ENCODE measurements at regions not wholly inside any gene's neighbourhood (a gene's known extent, or its start where the extent isn't known, plus 50 kb on each side); places are given as distances from the start of the nearest gene placed in this dataset.

GRCh38 chr21:28877318-28877884 is 115.3 kb downstream of the LTN1 start:
- no peaks in the 10 kb centered on the region for H3K27me3 ChIP-seq
- no peaks in the 10 kb centered on the region for H3K9me3 ChIP-seq
- intact Hi-C loops (cut with DNase I) = no loop called here
- H3K27ac ChIP-seq = no peak overlapping the region
- H3K36me3 ChIP-seq = peaks cover 0 to 23% of the 10 kb centered on the region in 2 donors
- no peak for TF ChIP-seq POLR2AphosphoS5 (IDR thresholded peaks at IDR 0.05; ENCODE audit: insufficient read depth in 1 of 2, low read depth in 1 of 2)
- no peak for TF ChIP-seq POLR2A (IDR thresholded peaks at IDR 0.05)
- no peak for TF ChIP-seq CTCF (IDR thresholded peaks at IDR 0.05)
- H3K4me1 ChIP-seq = no peaks in the 10 kb centered on the region
- DNase-seq (ENCODE audit: extremely low spot score in 2 of 2) = no peak
- H3K4me3 ChIP-seq = no peak overlapping the region

GRCh38 chr21:28875078-28875477 is 117.6 kb downstream of the LTN1 start:
- Histone ChIP-seq H3K4me1 (no peaks in the 10 kb centered on the region), H3K9me3 (no peaks in the 10 kb centered on the region), H3K27ac (no peak overlapping the region), H3K4me3 (no peak overlapping the region), H3K27me3 (no peaks in the 10 kb centered on the region), H3K36me3 (peaks cover 0 to 14% of the 10 kb centered on the region in 2 donors)
- TF ChIP-seq CTCF (IDR thresholded peaks at IDR 0.05) = no peak
- DNase-seq (ENCODE audit: extremely low spot score in 2 of 2) = no peak
- intact Hi-C loops (cut with DNase I) = no loop called here

DNA sequence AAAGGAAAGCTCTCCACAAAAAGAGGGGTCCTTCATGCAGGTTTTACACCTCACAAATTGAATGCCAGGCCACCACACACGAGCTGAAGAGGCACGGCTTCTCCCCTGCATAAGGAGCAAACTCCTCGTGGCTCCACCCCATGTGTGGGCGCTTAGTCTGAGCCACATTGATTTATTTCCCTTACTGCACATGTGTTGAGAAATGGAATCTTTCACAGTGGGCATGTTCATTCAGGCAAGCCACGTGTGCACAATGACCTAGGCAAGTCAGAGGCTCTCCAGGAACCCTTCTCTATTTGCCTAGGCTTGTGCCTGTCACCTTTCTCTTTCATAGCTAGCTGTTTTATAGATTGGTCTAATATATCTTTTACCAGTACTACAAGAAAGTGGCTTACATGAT is 120.5 kb downstream of the LTN1 start:
- intact Hi-C loops (cut with DNase I) = no loop called here
- no peaks in the 10 kb centered on the region for H3K4me1 ChIP-seq
- H3K27me3 ChIP-seq = no peaks in the 10 kb centered on the region
- no peak overlapping the region for H3K4me3 ChIP-seq
- no peak overlapping the region for H3K27ac ChIP-seq
- peaks cover 0 to 13% of the 10 kb centered on the region in 2 donors for H3K36me3 ChIP-seq
- TF ChIP-seq POLR2AphosphoS5 (IDR thresholded peaks at IDR 0.05; ENCODE audit: insufficient read depth in 1 of 2, low read depth in 1 of 2) (peak in 1 of 2 donors; percentile 14), POLR2A (IDR thresholded peaks at IDR 0.05) (no peak)
- no peak for DNase-seq (ENCODE audit: extremely low spot score in 2 of 2)
- H3K9me3 ChIP-seq = no peaks in the 10 kb centered on the region

DNA sequence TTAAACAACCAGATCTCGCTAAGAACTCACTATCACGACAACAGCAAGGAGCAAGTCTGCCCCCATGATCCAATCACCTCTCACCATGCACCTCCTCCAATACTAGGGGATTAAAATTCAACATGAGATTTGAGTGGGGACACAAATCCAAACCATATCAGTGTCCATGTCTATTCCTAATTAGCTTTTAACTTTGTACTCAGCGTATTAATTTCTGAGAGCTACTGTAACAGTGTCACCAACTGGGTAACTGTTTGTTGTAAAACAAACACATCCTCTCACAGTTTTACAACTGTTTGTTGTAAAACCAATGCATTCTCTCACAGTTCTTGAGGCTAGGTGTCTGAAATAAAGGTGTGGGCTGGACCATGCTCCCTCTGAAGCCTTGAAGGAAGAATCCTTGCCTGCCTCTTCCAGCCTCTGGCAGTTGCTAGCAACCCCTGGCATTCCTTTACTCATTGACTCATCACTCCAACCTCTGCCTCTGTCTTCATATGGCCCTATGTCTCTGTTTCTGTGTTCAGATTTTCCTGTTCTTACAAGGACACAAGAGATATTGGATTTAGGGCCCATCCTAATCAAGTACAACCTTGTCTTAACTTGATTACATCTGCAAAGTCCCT is 121.2 kb downstream of the LTN1 start:
- intact Hi-C loops (cut with DNase I) = no loop called here
- no peaks in the 10 kb centered on the region for H3K4me1 ChIP-seq
- H3K36me3 ChIP-seq = peaks cover 0 to 12% of the 10 kb centered on the region in 2 donors
- no peak overlapping the region for H3K27ac ChIP-seq
- TF ChIP-seq CTCF (IDR thresholded peaks at IDR 0.05) (no peak), POLR2AphosphoS5 (IDR thresholded peaks at IDR 0.05; ENCODE audit: insufficient read depth in 1 of 2, low read depth in 1 of 2) (no peak), POLR2A (IDR thresholded peaks at IDR 0.05) (no peak)
- no peak overlapping the region for H3K4me3 ChIP-seq
- DNase-seq (ENCODE audit: extremely low spot score in 2 of 2) = no peak
- no peaks in the 10 kb centered on the region for H3K27me3 ChIP-seq
- no peaks in the 10 kb centered on the region for H3K9me3 ChIP-seq

DNA sequence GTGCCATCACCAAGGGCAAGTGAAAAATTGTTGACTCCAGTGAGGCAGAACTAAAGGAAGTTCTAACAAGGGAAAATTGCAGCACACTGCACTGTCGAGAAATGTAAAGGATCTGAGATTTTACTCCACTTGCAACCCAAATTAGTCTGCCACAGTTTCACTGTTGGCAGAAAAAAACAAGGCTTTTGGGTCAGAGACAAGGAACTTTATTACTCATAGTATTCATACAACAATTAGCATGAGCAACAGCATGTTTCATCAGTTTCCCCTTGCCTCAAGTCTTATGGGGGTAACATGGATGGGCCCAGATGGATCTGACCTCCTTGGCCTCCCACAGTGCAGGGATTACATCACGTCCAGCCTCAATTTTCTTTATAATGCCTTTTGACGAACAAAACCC is 125.3 kb downstream of the LTN1 start:
- Histone ChIP-seq H3K27ac (no peak overlapping the region), H3K4me1 (no peaks in the 10 kb centered on the region), H3K9me3 (no peaks in the 10 kb centered on the region), H3K36me3 (peaks cover 0 to 4% of the 10 kb centered on the region in 2 donors), H3K27me3 (no peaks in the 10 kb centered on the region), H3K4me3 (no peak overlapping the region)
- no peak for DNase-seq (ENCODE audit: extremely low spot score in 2 of 2)
- intact Hi-C loops (cut with DNase I) = no loop called here
- TF ChIP-seq CTCF (IDR thresholded peaks at IDR 0.05) (no peak), POLR2AphosphoS5 (IDR thresholded peaks at IDR 0.05; ENCODE audit: insufficient read depth in 1 of 2, low read depth in 1 of 2) (no peak), POLR2A (IDR thresholded peaks at IDR 0.05) (no peak)

Data from vagina (tissue), 2 donors.